Psoas muscle (tissue), 7 donors: ENCODE measurements at regions not wholly inside any gene's neighbourhood (a gene's known extent, or its start where the extent isn't known, plus 50 kb on each side); places are given as distances from the start of the nearest gene placed in this dataset.

Experiments used
- ATAC-seq, 4 donors: fragments of 200-7000 bp; cut with Tn5 transposase; one replicate each; pipeline ENCODE4 v1.9.1; 2020; ENCODE audit warnings: moderate library complexity in 3 of 4, mild to moderate bottlenecking in 2 of 4
- DNase-seq, 2 donors: peaks; one replicate each; pipeline ENCODE4 v3.0.0-alpha.2; 2020
- H3K27ac ChIP-seq: fragments of 200-600 bp; one replicate; pipeline ENCODE4 v1.8.0; 2022
- H3K27me3 ChIP-seq, 3 donors: fragments of 200-600 bp in 1 of 3; one replicate each; pipeline versions ENCODE4 v1.6.1 to v1.8.0; 2013 to 2022; ENCODE audit warnings: low read length in 2 of 3, mild to moderate bottlenecking in 2 of 3, moderate library complexity in 1 of 3; ENCODE audit not compliant: insufficient read depth in 3 of 3
- H3K36me3 ChIP-seq, 2 donors: fragments of 200-600 bp in 1 of 2; one replicate each; pipeline versions ENCODE4 v1.6.1 to v1.8.0; 2013 to 2022; ENCODE audit warnings: low read depth in 1 of 2, mild to moderate bottlenecking in 1 of 2, moderate library complexity in 1 of 2; ENCODE audit not compliant: insufficient read depth in 1 of 2
- H3K4me1 ChIP-seq: fragments of 200-600 bp; one replicate; pipeline ENCODE4 v1.8.0; 2022
- H3K4me3 ChIP-seq: fragments of 200-600 bp; one replicate; pipeline ENCODE4 v1.8.0; 2022; ENCODE audit warnings: mild to moderate bottlenecking
- H3K9me3 ChIP-seq: fragments of 200-600 bp; one replicate; pipeline ENCODE4 v1.8.0; 2022
- WGBS, 3 donors: extraction: QIAGEN DNeasy Blood & Tissue Kit; methylation state at CpG; one replicate each; pipeline versions ENCODE4 v1.1.6 to v1.1.7; 2013; 5-methylcytosine and 5-hydroxymethylcytosine counted together
- intact Hi-C, 2 donors: fragments of 100-400 bp; cut with DNase I; formaldehyde crosslinking; loops; one replicate each; pipeline versions ENCODE4 v1.11.0 to v1.14.2; 2022
- TF ChIP-seq, protein P1 (sequence below): fragments of 200-600 bp; IDR thresholded peaks from one replicate; pipeline ENCODE4 v1.8.0; 2022; ENCODE audit warnings: antibody characterized with exemption
- donor health status: healthy with polysubstance abuse.
- donor health status: DM: no; HTN: no; CAD: no; lungs with moderate emphysema.
- donor health status: Bipolar disorder and iron deficiency.
- donor health status: healthy.
- donor health status: DM: yes; HTN: yes; CAD: no.
- donor health status: DM: no; HTN: no; CAD: no.
- donor health status: DM: yes; HTN: yes; CAD: no.

DNA sequence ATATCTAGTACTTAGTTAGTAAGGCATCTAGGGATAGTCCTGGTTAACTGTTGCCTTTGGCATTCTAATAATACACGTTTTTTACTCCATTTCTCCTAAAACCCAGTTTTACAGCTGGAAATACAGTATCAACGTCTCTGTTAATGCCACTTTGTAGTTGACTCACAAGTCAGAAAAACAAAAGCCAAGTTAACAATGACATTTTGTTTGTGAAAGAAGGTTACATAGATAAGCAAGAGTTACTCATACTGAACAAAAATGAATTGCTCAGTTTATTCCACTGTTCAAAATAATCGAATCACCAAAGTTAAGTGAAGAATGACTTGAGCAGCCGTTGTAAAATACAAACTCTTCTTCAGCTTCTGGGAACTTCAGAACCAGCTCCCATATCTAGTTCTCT, 540.3 kb downstream of the ETS1 start:
- WGBS, 3 donors = 75 to 77% (median 75%) methylated on average over 4 of the region's 4 CpGs
- no peak for DNase-seq
- Histone ChIP-seq H3K4me3 (no peak overlapping the region), H3K36me3 (no peaks in the 10 kb centered on the region), H3K4me1 (no peaks in the 10 kb centered on the region), H3K27ac (no peak overlapping the region), H3K27me3 (no peaks in the 10 kb centered on the region), H3K9me3 (no peaks in the 10 kb centered on the region)
- intact Hi-C loops = no loop called here
- ATAC-seq = no peak
- TF ChIP-seq, protein P1, sequence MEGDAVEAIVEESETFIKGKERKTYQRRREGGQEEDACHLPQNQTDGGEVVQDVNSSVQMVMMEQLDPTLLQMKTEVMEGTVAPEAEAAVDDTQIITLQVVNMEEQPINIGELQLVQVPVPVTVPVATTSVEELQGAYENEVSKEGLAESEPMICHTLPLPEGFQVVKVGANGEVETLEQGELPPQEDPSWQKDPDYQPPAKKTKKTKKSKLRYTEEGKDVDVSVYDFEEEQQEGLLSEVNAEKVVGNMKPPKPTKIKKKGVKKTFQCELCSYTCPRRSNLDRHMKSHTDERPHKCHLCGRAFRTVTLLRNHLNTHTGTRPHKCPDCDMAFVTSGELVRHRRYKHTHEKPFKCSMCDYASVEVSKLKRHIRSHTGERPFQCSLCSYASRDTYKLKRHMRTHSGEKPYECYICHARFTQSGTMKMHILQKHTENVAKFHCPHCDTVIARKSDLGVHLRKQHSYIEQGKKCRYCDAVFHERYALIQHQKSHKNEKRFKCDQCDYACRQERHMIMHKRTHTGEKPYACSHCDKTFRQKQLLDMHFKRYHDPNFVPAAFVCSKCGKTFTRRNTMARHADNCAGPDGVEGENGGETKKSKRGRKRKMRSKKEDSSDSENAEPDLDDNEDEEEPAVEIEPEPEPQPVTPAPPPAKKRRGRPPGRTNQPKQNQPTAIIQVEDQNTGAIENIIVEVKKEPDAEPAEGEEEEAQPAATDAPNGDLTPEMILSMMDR = no peak

DNA sequence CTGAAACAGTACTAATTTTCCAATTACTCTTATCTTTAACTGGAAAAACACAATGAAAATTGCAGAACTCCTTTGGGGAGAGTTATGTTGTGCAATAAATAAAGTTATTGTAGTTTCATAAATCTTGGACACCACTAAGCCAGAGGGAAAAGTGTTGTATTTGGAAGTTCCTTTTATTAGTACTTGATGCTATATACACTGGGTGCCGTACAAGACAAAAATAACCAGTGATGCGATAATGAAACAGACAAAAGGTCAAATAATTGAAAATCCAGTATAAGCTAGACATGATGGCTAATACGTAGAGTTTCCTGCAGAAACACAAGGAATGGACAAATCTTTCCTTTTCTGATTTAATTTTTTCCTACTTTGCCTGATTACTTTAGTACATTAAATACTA, 541.1 kb downstream of the ETS1 start:
- TF ChIP-seq, protein P1 = no peak
- no peaks in the 10 kb centered on the region for H3K4me1 ChIP-seq
- no peaks in the 10 kb centered on the region for H3K27me3 ChIP-seq
- intact Hi-C loops = no loop called here
- H3K36me3 ChIP-seq = no peaks in the 10 kb centered on the region
- WGBS, 3 donors = 71 to 84% (median 78%) methylated on average over 3 of the region's 3 CpGs
- H3K9me3 ChIP-seq = no peaks in the 10 kb centered on the region
- no peak overlapping the region for H3K4me3 ChIP-seq
- no peak for ATAC-seq
- DNase-seq = no peak
- H3K27ac ChIP-seq = no peak overlapping the region

DNA sequence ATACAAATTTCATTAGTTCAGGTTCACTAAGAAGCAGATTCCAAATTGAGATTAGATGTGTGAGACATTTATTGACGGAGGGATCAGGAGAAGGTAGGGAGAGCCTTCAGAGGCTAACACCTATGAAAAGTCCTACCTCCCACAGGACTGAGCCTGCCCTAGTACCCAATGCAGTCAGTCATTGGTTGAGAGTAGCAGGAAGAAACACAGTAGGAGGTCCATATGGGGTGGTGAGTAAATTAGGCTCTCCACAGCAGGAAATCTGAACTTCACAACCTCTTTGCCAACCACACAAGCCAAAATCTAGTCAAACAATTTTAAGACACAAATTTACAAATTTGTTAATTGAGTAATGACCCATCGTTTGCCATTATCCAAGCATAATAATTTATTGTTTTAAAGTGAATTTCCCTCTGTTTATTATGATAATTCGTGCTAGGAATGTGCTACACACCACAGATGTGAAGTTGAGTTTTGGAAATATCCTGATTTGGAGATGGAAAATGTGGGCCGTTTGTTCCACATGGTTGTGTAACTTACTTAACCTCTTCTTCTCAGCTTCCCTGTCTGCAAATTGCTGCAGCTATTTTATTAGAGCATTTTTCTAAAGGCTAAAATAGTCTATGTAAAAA, 542.1 kb downstream of the ETS1 start:
- ATAC-seq (no peak), DNase-seq (no peak)
- H3K36me3 ChIP-seq = no peaks in the 10 kb centered on the region
- no peak overlapping the region for H3K4me3 ChIP-seq
- H3K9me3 ChIP-seq = no peaks in the 10 kb centered on the region
- intact Hi-C loops = no loop called here
- WGBS, 3 donors = 20 to 45% (median 32%) methylated on average over 4 of the region's 4 CpGs
- no peaks in the 10 kb centered on the region for H3K4me1 ChIP-seq
- TF ChIP-seq, protein P1 = no peak
- H3K27ac ChIP-seq = no peak overlapping the region
- no peaks in the 10 kb centered on the region for H3K27me3 ChIP-seq

- DNase-seq = no peak
- ATAC-seq = no peak
These were observed 545.0 kb downstream of the ETS1 start for GRCh38 chr11:128042290-128042751.

More at GRCh38 chr11:128042290-128042751, 545.0 kb downstream of the ETS1 start:
- no peaks in the 10 kb centered on the region for H3K9me3 ChIP-seq
- WGBS, 3 donors = 23 to 37% (median 30%) methylated on average over 3 of the region's 3 CpGs
- H3K27me3 ChIP-seq = peaks cover 0 to 6% (median 0%) of the 10 kb centered on the region in 3 donors
- intact Hi-C loops = no loop called here
- no peaks in the 10 kb centered on the region for H3K36me3 ChIP-seq
- no peak overlapping the region for H3K27ac ChIP-seq
- no peak overlapping the region for H3K4me3 ChIP-seq
- TF ChIP-seq, protein P1 = no peak
- H3K4me1 ChIP-seq = no peaks in the 10 kb centered on the region
